A673 (cell line): ENCODE measurements at regions not wholly inside any gene's neighbourhood (a gene's known extent, or its start where the extent isn't known, plus 50 kb on each side); places are given as distances from the start of the nearest gene placed in this dataset.

Experiments used
- BruUV-seq: library from RNA; stranded (reverse); fragments of 400-500 nt; replicated peaks from 2 replicates; lab custom pipeline; 2021; lab: Mats Ljungman, UMichigan
- CTCF ChIA-PET: fragments of 300-600 bp; sonication (Branson Sonifier 250); formaldehyde crosslinking; loops from one replicate; lab custom pipeline; 2022; ENCODE audit warnings: antibody characterized with exemption; lab: Charles Lee
- POLR2A ChIA-PET: fragments of 300-600 bp; sonication (Branson Sonifier 250); formaldehyde crosslinking; loops from one replicate; lab custom pipeline; 2022; ENCODE audit warnings: antibody characterized with exemption; ENCODE audit not compliant: low non-redundant PET; lab: Charles Lee
- DNase-seq: peaks from one replicate; pipeline ENCODE4 v3.0.0-alpha.2; 2015; ENCODE audit warnings: low spot score
- H3K27ac ChIP-seq: fragments of 200-600 bp; sonication (generic); 2 replicates; pipeline ENCODE4 v1.5.1; 2016; ENCODE audit warnings: mixed run types, low read depth, mild to moderate bottlenecking, mixed read lengths, antibody characterized with exemption, low read length; ENCODE audit not compliant: poor library complexity, severe bottlenecking
- H3K27me3 ChIP-seq: fragments of 200-600 bp; sonication (generic); replicated peaks from 2 replicates; pipeline ENCODE4 v1.6.1; 2017; ENCODE audit warnings: mixed run types, low read depth, mild to moderate bottlenecking, mixed read lengths, antibody characterized with exemption, low read length; ENCODE audit not compliant: insufficient read depth, poor library complexity
- H3K36me3 ChIP-seq: fragments of 200-600 bp; sonication (generic); 2 replicates; pipeline ENCODE4 v1.6.1; 2016; ENCODE audit warnings: mixed run types, mild to moderate bottlenecking, mixed read lengths, antibody characterized with exemption, low read length; ENCODE audit not compliant: insufficient read depth, poor library complexity, severe bottlenecking
- H3K4me1 ChIP-seq: fragments of 200-600 bp; sonication (generic); 2 replicates; pipeline ENCODE4 v1.6.1; 2017; ENCODE audit warnings: mixed run types, mild to moderate bottlenecking, mixed read lengths, antibody characterized with exemption, low read length; ENCODE audit not compliant: insufficient read depth, poor library complexity, severe bottlenecking
- H3K4me3 ChIP-seq: fragments of 200-600 bp; sonication (generic); 2 replicates; pipeline ENCODE4 v1.5.1; 2016; ENCODE audit warnings: low read depth, mixed run types, mild to moderate bottlenecking, mixed read lengths, low read length; ENCODE audit not compliant: poor library complexity, severe bottlenecking
- H3K9me3 ChIP-seq: fragments of 200-600 bp; sonication (generic); 2 replicates; pipeline ENCODE4 v1.6.1; 2016; ENCODE audit warnings: mixed run types, low read depth, mild to moderate bottlenecking, mixed read lengths, antibody characterized with exemption, low read length; ENCODE audit not compliant: poor library complexity, severe bottlenecking
- EZH2 ChIP-seq: fragments of 200-600 bp; sonication (generic); IDR thresholded peaks from 2 replicates; pipeline ENCODE4 v1.6.1; 2017; ENCODE audit warnings: borderline replicate concordance, low read depth, mild to moderate bottlenecking, mixed read lengths, antibody characterized with exemption, low read length; ENCODE audit not compliant: poor library complexity, severe bottlenecking
- intact Hi-C: fragments of 100-400 bp; cut with micrococcal nuclease; formaldehyde crosslinking; loops from one replicate; pipeline ENCODE4 v1.10.0; 2022; ENCODE audit not compliant: unreplicated experiment
- TF ChIP-seq, protein P1 (sequence below): fragments of 300-800, 200-600 bp; sonication (generic); conservative IDR thresholded peaks from 2 replicates; pipeline ENCODE4 v1.5.1; 2017; ENCODE audit warnings: low read depth, mild to moderate bottlenecking, antibody characterized with exemption, low read length, moderate library complexity, mixed read lengths

DNA sequence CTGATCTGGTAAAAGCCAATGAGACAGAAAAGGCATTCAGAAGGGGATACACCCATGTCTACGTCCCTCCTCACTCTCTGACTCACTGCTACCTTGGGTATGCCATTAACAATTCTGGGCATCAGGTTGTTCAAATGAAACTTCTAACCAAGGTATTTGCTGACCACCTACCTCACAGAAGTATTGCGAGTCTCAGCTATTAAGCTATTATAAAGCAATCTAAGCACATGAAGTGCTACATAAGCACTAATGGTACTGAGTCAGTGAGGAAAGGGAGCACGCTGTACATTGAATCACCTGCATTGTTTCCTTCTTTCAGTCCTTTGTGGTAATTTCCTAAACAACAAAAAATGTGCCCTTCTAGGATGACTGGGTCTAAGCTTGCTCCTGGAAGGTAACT is 62.8 kb upstream of the CCDC91 start:
- no TSS peak for BruUV-seq
- Histone ChIP-seq H3K4me3 (no peak overlapping the region), H3K9me3 (no peaks in the 10 kb centered on the region), H3K4me1 (peaks cover 13% of the 10 kb centered on the region), H3K27ac (no peak overlapping the region), H3K27me3 (no peaks in the 10 kb centered on the region), H3K36me3 (no peaks in the 10 kb centered on the region)
- CTCF ChIA-PET: no interaction called here
- no peak for TF ChIP-seq EZH2
- TF ChIP-seq, protein P1, sequence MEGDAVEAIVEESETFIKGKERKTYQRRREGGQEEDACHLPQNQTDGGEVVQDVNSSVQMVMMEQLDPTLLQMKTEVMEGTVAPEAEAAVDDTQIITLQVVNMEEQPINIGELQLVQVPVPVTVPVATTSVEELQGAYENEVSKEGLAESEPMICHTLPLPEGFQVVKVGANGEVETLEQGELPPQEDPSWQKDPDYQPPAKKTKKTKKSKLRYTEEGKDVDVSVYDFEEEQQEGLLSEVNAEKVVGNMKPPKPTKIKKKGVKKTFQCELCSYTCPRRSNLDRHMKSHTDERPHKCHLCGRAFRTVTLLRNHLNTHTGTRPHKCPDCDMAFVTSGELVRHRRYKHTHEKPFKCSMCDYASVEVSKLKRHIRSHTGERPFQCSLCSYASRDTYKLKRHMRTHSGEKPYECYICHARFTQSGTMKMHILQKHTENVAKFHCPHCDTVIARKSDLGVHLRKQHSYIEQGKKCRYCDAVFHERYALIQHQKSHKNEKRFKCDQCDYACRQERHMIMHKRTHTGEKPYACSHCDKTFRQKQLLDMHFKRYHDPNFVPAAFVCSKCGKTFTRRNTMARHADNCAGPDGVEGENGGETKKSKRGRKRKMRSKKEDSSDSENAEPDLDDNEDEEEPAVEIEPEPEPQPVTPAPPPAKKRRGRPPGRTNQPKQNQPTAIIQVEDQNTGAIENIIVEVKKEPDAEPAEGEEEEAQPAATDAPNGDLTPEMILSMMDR: no peak
- intact Hi-C loops: no loop called here
- DNase-seq: no peak
- POLR2A ChIA-PET: no interaction called here

DNA sequence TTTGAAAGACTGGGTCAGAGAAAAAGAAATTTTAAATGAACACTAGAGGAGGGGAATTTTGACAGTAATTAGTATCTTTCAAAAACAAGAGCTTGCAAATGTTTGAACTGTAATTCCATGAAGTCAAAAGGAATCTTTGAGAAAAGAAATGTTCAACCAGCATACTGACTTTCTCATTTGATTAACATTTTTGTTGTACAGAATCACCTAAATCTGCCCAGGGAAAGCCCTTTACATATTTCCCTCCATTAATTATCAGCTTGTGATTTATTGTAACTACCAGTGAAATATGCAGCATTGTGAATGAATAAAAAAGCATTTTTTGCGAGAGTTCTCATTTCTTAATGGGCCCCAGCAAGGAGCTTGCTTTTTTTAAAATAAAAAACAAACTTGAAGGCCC is 61.2 kb upstream of the CCDC91 start:
- POLR2A ChIA-PET: no interaction called here
- DNase-seq: no peak
- Histone ChIP-seq H3K27me3 (no peaks in the 10 kb centered on the region), H3K9me3 (no peaks in the 10 kb centered on the region), H3K4me3 (no peak overlapping the region), H3K4me1 (peaks cover 13% of the 10 kb centered on the region), H3K27ac (no peak overlapping the region), H3K36me3 (no peaks in the 10 kb centered on the region)
- CTCF ChIA-PET: no interaction called here
- TF ChIP-seq, protein P1: no peak
- TF ChIP-seq EZH2: no peak
- intact Hi-C loops: no loop called here
- BruUV-seq: no TSS peak

DNA sequence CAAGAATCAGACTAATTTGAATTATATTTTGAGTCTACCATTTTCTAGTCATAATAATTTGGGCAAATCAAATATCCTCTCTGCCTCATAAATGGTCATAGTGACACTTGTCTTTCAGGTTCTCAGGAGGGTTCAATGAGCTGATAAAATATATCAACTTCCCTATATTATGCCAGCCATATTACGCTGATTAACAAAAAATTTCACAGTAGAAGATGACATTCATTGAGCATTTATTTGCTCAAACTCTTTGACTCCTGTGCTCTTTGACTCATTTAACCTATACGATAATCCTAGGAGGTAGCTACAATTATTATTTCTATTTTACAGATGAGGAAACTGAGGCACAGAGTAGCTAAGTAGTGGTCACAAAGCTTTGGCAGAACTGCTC is 60.0 kb upstream of the CCDC91 start:
- TF ChIP-seq, protein P1: no peak
- no peak for TF ChIP-seq EZH2
- ChIA-PET POLR2A (interaction anchor here (0.7 kb wide), 1 partner anchor 343 kb away, joined by 4 read pairs; no protein-coding TSS in a partner anchor), CTCF (no interaction called here)
- Histone ChIP-seq H3K4me3 (no peak overlapping the region), H3K27me3 (no peaks in the 10 kb centered on the region), H3K4me1 (peaks cover 13% of the 10 kb centered on the region), H3K36me3 (no peaks in the 10 kb centered on the region), H3K9me3 (no peaks in the 10 kb centered on the region), H3K27ac (no peak overlapping the region)
- DNase-seq: no peak
- intact Hi-C loops: no loop called here
- no TSS peak for BruUV-seq
